ENCODE measurements at regions not wholly inside any gene's neighbourhood (a gene's known extent, or its start where the extent isn't known, plus 50 kb on each side); places are given as distances from the start of the nearest gene placed in this dataset.
A peak's percentile ranks its signal among the peaks of the same experiment; 100 is the strongest.
"Not testable (repeated sequence)": the region's sequence is repeated elsewhere in the genome, so short reads cannot be mapped to it uniquely, and the experiment has no call there.

DNA sequence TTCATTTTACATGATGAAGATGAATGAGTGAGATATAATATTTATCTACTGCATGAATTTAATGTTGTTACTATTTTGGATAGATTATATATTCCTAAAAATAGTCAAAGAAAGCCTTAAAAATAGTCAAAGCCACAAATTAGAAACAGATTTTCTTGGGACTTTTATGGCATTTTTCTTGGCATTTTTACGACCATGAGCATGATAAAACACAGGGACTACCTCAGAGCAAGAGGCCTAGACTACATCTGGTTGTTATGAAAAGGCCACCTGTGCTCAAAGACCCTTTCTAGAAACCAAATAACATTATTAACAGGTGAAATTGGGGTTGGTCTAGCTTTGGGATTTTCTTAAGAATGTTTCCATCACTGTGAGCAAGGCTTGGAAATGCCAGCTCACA lies 281.0 kb downstream of the OXSM start:
- no peak for DNase-seq (ENCODE audit: low spot score)

GRCh38 chr3:26074080-26074479 lies 284.2 kb downstream of the OXSM start:
- DNase-seq (ENCODE audit: low spot score), result no peak

DNA sequence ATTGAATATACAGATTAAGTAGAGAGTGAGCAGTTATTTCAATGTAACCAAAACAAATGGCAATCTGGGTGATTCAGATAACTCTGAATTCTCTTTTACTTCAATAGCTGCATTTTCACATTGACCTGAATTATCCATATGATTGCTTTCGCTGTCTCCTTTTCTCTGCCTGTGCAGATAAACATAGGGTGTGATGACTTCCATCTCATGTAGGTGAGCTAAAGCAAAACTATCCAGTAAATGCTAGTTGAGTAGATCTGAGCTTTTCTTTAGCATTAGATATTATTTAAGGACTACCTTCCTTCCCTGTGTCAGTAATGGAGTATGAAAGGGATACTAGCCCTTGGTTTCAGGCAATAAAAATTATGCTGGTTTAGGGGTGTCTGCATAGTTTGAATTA lies 288.6 kb downstream of the OXSM start:
- no peak for DNase-seq (ENCODE audit: low spot score)

DNA sequence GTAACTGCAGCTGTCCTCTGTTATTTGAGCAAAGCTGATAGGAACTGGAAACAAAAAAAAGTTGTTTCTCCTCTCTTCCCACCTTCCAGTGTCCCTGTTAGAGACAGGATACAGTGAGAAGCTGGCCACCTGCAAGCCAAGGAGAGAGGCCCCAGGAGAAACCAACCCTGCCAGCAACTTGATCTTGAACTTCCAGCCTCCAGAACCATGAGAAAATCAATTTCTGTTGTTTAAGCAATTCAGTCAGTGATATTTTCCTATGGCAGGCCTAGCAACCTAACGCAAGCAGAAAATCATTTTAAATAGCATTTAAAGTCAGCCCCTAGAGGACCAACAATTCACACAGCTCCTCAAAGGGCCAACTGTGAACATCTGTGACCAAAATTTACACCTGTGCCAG lies 291.3 kb downstream of the OXSM start:
- DNase-seq (ENCODE audit: low spot score), result no peak

GRCh38 chr3:26081806-26082205 lies 291.9 kb downstream of the OXSM start:
- no peak for DNase-seq (ENCODE audit: low spot score)

DNA sequence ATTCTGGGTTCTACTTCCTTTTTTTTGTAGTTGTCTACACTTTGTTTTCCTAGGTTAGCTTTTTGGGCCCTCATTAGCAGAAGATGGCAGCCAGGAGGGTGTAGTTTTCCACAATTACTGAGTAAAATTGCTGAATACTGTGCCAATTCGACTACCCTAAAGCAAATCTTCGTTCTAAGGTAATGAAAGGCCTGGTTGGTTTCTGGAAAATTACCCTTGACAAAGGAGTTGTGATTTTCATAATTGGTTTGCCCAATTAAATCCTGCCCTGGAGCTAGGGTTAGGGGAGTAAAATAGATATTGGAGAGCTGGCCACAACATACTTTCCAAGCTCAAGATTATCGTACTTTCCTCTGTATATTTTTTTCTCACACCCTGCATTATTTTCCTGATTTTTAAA lies 293.0 kb downstream of the OXSM start:
- no peak for DNase-seq (ENCODE audit: low spot score)

DNA sequence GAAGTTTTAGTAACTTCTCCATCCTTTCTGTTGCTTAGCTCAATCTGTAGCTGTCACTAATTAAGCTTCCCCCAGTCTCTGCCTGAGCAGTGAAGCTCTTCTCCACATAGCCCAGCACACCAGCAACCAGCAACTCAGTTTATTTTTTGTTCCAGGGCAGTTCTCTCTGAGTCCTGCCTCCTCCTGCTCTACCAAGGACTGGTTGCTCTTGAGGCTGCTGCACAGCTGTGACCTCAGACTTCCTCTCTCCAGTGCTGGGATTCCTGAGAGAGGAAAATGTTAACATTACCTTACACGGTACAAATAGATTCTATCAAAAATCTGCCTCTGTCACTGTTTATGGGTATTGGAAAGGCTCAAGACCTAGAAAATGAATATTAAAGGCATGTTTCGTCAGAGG lies 294.7 kb downstream of the OXSM start:
- no peak for DNase-seq (ENCODE audit: low spot score)

- DNase-seq (ENCODE audit: low spot score), result no peak
Observed at GRCh38 chr3:26087751-26088150, 297.9 kb downstream of the OXSM start.

- no peak for DNase-seq (ENCODE audit: low spot score)
Observed at GRCh38 chr3:26089249-26089648, 299.4 kb downstream of the OXSM start.

- DNase-seq (ENCODE audit: low spot score), result no peak
Observed at GRCh38 chr3:26090589-26090988, 300.7 kb downstream of the OXSM start.

- DNase-seq (ENCODE audit: low spot score), result no peak
Observed at GRCh38 chr3:26091096-26091495, 301.2 kb downstream of the OXSM start.

- no peak for DNase-seq (ENCODE audit: low spot score)
Observed at GRCh38 chr3:26091626-26092025, 301.7 kb downstream of the OXSM start.

- DNase-seq (ENCODE audit: low spot score), result not testable (repeated sequence)
Observed at GRCh38 chr3:26097111-26097510, 307.2 kb downstream of the OXSM start.

GRCh38 chr3:26099692-26100091 lies 309.8 kb downstream of the OXSM start:
- DNase-seq (ENCODE audit: low spot score), result peak; percentile 16

- DNase-seq (ENCODE audit: low spot score), result no peak
Observed at GRCh38 chr3:26100176-26100575, 310.3 kb downstream of the OXSM start.

DNA sequence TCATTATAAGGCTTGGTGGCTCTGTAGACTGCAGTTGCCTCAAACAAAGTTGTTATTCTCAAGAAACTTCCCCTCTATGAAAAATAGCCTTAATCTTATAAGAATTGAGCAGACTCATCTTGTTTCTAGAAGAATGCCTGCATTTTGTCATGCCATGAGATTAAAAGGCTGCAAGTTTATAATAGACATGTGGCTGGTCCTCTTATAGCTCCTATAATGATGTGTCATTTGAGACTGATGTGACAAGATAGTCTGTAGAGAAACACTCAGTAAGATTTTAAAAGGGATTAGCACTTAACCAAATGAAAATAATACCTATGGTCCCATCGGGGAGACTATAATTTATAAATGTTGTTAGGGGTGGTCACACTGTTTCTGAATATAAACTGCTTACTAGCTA lies 312.5 kb downstream of the OXSM start:
- DNase-seq (ENCODE audit: low spot score), result no peak

DNA sequence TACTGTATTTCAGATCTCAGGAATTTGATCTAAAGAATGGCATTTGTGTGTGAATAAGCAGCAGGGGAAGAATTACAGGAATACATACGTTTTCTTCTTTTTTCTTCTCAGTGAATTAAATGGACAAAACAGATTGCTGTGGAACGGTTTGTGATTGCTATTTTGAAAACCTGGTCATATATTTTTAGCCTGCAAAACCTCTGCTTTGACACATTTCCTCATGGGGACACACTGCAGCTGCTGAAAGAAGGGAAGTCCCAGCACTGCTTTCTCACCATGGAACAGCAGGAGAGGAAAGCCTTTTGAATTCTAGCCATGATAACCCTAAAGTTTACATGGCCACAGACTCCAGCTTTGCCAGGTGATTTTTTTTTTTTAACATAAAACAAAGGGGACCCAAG lies 315.0 kb downstream of the OXSM start:
- no peak for DNase-seq (ENCODE audit: low spot score)

- DNase-seq (ENCODE audit: low spot score), result no peak
Observed at GRCh38 chr3:26105261-26105660, 315.4 kb downstream of the OXSM start.

GRCh38 chr3:26106228-26106627 lies 316.3 kb downstream of the OXSM start:
- no peak for DNase-seq (ENCODE audit: low spot score)

DNA sequence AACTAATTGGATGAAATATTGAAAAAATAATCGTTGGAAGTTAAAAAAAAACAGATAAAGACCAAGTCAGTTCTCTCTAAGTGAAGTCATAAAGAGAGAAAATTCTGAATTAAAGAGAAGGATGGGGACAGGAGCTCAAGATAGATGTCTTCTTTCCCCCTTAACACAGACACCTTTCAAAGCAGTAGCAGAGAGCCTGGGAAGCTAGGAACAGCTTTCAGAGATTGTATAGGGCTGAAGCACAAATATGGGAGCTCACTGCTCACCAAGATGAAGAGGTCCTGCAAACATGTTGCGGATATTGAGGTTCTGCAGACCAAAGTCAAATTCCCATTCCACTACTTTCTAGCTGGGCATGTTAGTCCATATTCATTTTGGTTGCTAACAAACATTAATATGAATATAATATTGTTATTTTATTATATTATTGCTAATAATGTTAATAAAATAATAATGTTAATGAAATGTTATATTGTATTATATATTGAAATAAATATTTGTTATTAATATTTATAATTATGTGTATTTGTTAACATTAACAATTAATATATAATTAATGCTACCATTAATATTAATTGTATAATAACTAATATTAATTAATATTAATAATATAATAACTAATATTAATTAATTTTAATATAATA lies 319.1 kb downstream of the OXSM start:
- no peak for DNase-seq (ENCODE audit: low spot score)

- no peak for DNase-seq (ENCODE audit: low spot score)
Observed at GRCh38 chr3:26114851-26115250, 325.0 kb downstream of the OXSM start.

GRCh38 chr3:26118165-26118564 lies 328.3 kb downstream of the OXSM start:
- DNase-seq (ENCODE audit: low spot score), result no peak

DNA sequence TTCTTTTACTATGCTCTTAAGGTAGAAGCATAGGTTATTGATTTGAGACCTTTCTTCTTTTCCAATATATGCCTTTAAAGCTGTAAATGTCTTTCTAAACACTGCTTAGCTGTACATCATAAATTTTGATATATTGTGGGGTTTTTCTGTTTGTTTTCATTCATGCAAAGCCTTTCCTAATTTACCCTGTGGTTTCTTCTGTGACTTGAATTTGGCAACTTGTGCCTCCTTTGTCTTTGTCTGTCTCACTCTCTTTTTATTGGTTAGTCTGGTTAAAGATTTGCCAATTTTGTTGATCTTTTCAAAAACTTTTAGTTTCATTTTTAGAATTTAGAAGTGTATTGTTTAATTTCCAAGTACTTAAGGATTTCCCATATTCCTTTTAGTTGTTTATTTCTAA lies 343.1 kb downstream of the OXSM start:
- no peak for DNase-seq (ENCODE audit: low spot score)

DNA sequence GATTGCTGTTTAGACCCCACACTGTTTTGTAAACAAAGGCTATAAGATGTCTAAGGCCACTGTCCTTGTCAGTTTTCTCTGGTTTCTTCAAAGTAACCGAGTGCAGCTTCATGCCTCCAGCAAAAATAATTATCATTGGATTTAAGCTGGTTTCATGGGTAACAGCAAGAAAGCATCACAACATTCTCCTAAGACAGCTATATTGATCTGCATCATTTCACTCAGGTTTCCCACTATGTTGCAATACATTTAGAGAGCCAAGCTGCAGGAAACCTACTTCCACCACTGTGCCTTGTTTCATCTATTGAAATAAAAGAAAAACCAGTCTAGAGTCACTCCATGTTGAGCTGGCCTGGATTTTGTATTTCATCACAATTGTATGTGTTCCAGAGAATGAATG lies 351.4 kb downstream of the OXSM start:
- DNase-seq (ENCODE audit: low spot score), result no peak

DNA sequence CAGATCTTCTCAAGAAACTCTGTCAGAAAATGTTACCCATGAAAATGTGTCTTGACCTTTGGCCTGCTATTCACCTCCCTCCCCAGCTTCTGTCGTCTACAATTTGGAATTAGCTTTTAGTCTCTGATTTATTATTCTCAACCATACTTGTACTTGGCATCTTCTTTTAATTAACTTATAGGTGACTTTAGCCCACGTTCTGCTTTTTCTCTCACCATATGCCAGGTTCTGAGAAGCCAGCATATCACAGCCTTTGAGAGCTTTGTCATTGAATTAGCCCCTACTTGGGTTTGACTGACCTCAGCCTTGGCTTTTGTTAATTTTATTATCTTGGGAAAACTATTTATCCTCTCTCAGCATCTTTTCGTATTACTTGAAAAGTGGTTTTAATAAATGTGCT lies 355.9 kb downstream of the OXSM start:
- DNase-seq (ENCODE audit: low spot score), result no peak

All from SW480 (cell line).